ENCODE measurements at regions not wholly inside any gene's neighbourhood (a gene's known extent, or its start where the extent isn't known, plus 50 kb on each side); places are given as distances from the start of the nearest gene placed in this dataset.

- Histone ChIP-seq H3K9me3 (ENCODE audit: control insufficient read depth, insufficient read depth, low read length) (peaks cover 71% of the 10 kb centered on the region), H3K4me3 (ENCODE audit: low read depth, low read length) (no peak overlapping the region), H3K27me3 (ENCODE audit: control insufficient read depth, insufficient read depth, low read length) (no peaks in the 10 kb centered on the region), H3K27ac (ENCODE audit: low read depth, low read length) (no peak overlapping the region)
- CTCF ChIA-PET: no interaction called here
- TF ChIP-seq CTCF (IDR thresholded peaks at IDR 0.05; ENCODE audit: low read depth, low read length): no peak
- no peak for DNase-seq (ENCODE audit: low read depth, low spot score)
- POLR2A ChIA-PET: no interaction called here
Measured at GRCh38 chr19:30165228-30165813, 206.9 kb upstream of the ZNF536 start.

GRCh38 chr19:30167206-30167868 lies 204.8 kb upstream of the ZNF536 start:
- POLR2A ChIA-PET: no interaction called here
- Histone ChIP-seq H3K27ac (ENCODE audit: low read depth, low read length) (no peak overlapping the region), H3K27me3 (ENCODE audit: control insufficient read depth, insufficient read depth, low read length) (no peaks in the 10 kb centered on the region), H3K4me3 (ENCODE audit: low read depth, low read length) (no peak overlapping the region), H3K9me3 (ENCODE audit: control insufficient read depth, insufficient read depth, low read length) (peaks cover 70% of the 10 kb centered on the region)
- no peak for TF ChIP-seq CTCF (IDR thresholded peaks at IDR 0.05; ENCODE audit: low read depth, low read length)
- no peak for DNase-seq (ENCODE audit: low read depth, low spot score)
- CTCF ChIA-PET: no interaction called here

- TF ChIP-seq CTCF (IDR thresholded peaks at IDR 0.05; ENCODE audit: low read depth, low read length): no peak
- ChIA-PET CTCF (no interaction called here), POLR2A (no interaction called here)
- Histone ChIP-seq H3K27ac (ENCODE audit: low read depth, low read length) (no peak overlapping the region), H3K27me3 (ENCODE audit: control insufficient read depth, insufficient read depth, low read length) (no peaks in the 10 kb centered on the region), H3K9me3 (ENCODE audit: control insufficient read depth, insufficient read depth, low read length) (peaks cover 77% of the 10 kb centered on the region), H3K4me3 (ENCODE audit: low read depth, low read length) (no peak overlapping the region)
- no peak for DNase-seq (ENCODE audit: low read depth, low spot score)
Measured at GRCh38 chr19:30167976-30168635, 204.1 kb upstream of the ZNF536 start.

GRCh38 chr19:30168760-30169159 lies 203.4 kb upstream of the ZNF536 start:
- CTCF ChIA-PET: no interaction called here
- no peaks in the 10 kb centered on the region for H3K27me3 ChIP-seq (ENCODE audit: control insufficient read depth, insufficient read depth, low read length)
- TF ChIP-seq CTCF (IDR thresholded peaks at IDR 0.05; ENCODE audit: low read depth, low read length): no peak
- POLR2A ChIA-PET: no interaction called here
- no peak for DNase-seq (ENCODE audit: low read depth, low spot score)
- H3K4me3 ChIP-seq (ENCODE audit: low read depth, low read length): no peak overlapping the region
- no peak overlapping the region for H3K27ac ChIP-seq (ENCODE audit: low read depth, low read length)
- H3K9me3 ChIP-seq (ENCODE audit: control insufficient read depth, insufficient read depth, low read length): peaks cover 75% of the 10 kb centered on the region

GRCh38 chr19:30169196-30169900 lies 202.8 kb upstream of the ZNF536 start:
- TF ChIP-seq CTCF (IDR thresholded peaks at IDR 0.05; ENCODE audit: low read depth, low read length): no peak
- peaks cover 75% of the 10 kb centered on the region for H3K9me3 ChIP-seq (ENCODE audit: control insufficient read depth, insufficient read depth, low read length)
- ChIA-PET POLR2A (no interaction called here), CTCF (no interaction called here)
- H3K27ac ChIP-seq (ENCODE audit: low read depth, low read length): no peak overlapping the region
- no peak overlapping the region for H3K4me3 ChIP-seq (ENCODE audit: low read depth, low read length)
- DNase-seq (ENCODE audit: low read depth, low spot score): no peak
- H3K27me3 ChIP-seq (ENCODE audit: control insufficient read depth, insufficient read depth, low read length): no peaks in the 10 kb centered on the region

Data from AG04450 (cell line).